K562 (cell line): ENCODE measurements at regions not wholly inside any gene's neighbourhood (a gene's known extent, or its start where the extent isn't known, plus 50 kb on each side); places are given as distances from the start of the nearest gene placed in this dataset.
"Not testable (repeated sequence)": the region's sequence is repeated elsewhere in the genome, so short reads cannot be mapped to it uniquely, and the experiment has no call there.

Experiments used
- ATAC-seq: fragments of 200-7000 bp; cut with Tn5 transposase; 3 replicates; pipeline ENCODE4 v1.9.1; 2020; ENCODE audit warnings: moderate library complexity
- BruUV-seq: library from RNA; stranded (reverse); fragments of 400-500 nt; replicated peaks from 2 replicates; lab custom pipeline; 2021; lab: Mats Ljungman, UMichigan
- CTCF ChIA-PET: fragments of 300-600 bp; formaldehyde crosslinking; extraction: SDS; loops from one replicate; lab custom pipeline; 2021; ENCODE audit warnings: low intra/inter-chr PET ratio; lab: Yijun Ruan, JAX
- POLR2A ChIA-PET: fragments of 300-600, 350-650 bp; sonication (Branson Sonifier 250); formaldehyde crosslinking; extraction: SDS; loops from one replicate; lab custom pipeline; 2021; ENCODE audit warnings: antibody characterized with exemption, inconsistent platforms; lab: Yijun Ruan, JAX
- DNase-seq, 4 experiments: peaks; one replicate each; pipeline versions ENCODE4 v3.0.0 to v3.0.0-alpha.2; 2011 to 2018; ENCODE audit warnings: low spot score in 3 of 4, mixed read lengths in 3 of 4; ENCODE audit errors: extremely low read depth in 1 of 4
- FAIRE-seq: peaks from 2 replicates; lab custom pipeline; 2011; peaks lifted over from hg19 to GRCh38; lab: Jason Lieb, UNC
- H2AFZ ChIP-seq: 2 replicates; pipeline ENCODE4 v1.6.0; 2011; ENCODE audit warnings: low read depth, low read length, control low read depth, inconsistent platforms
- H3K27ac ChIP-seq: fragments of 200-600 bp; 3 replicates; pipeline ENCODE4 v1.8.0; 2011; ENCODE audit warnings: low read depth, mild to moderate bottlenecking, control low read depth, inconsistent platforms, low read length, moderate library complexity, mixed read lengths; ENCODE audit errors: extremely low read depth
- H3K27me3 ChIP-seq, 2 experiments: fragments of 300-600 bp in 1 of 2; 2 replicates in 1 of 2; 3 replicates in 1 of 2; pipeline versions ENCODE4 v1.6.0 to v1.8.0; 2011; ENCODE audit warnings: inconsistent platforms in 2 of 2, low read length in 2 of 2, mild to moderate bottlenecking in 1 of 2, mixed read lengths in 1 of 2, moderate library complexity in 1 of 2; ENCODE audit not compliant: control insufficient read depth in 2 of 2, insufficient read depth in 2 of 2
- H3K36me3 ChIP-seq: fragments of 300-600 bp; 3 replicates; pipeline ENCODE4 v1.8.0; 2011; ENCODE audit warnings: mild to moderate bottlenecking, low read length, inconsistent platforms; ENCODE audit not compliant: control insufficient read depth, insufficient read depth
- H3K4me1 ChIP-seq, 2 experiments: fragments of 200-600 bp in 1 of 2; replicated peaks in 1 of 2; 2 replicates in 1 of 2; 3 replicates in 1 of 2; pipeline versions ENCODE4 v1.5.1 to v1.8.0; 2011; ENCODE audit warnings: inconsistent platforms in 2 of 2, low read length in 2 of 2, mild to moderate bottlenecking in 1 of 2, mixed read lengths in 1 of 2, moderate library complexity in 1 of 2; ENCODE audit not compliant: control insufficient read depth in 2 of 2, insufficient read depth in 2 of 2
- H3K4me2 ChIP-seq: 2 replicates; pipeline ENCODE4 v1.6.1; 2011; ENCODE audit warnings: low read length, control low read depth, inconsistent platforms, mixed read lengths; ENCODE audit not compliant: insufficient read depth
- H3K4me3 ChIP-seq: fragments of 200-600 bp; sonication (generic), shearing (Covaris generic); 2 replicates; pipeline ENCODE4 v1.5.1; 2016; ENCODE audit warnings: control low read depth, inconsistent platforms
- H3K79me2 ChIP-seq: fragments of 200-600 bp; 3 replicates; pipeline ENCODE4 v1.8.0; 2011; ENCODE audit warnings: low read length, inconsistent platforms; ENCODE audit not compliant: control insufficient read depth, insufficient read depth
- H3K9ac ChIP-seq, 2 experiments: 2 replicates each; pipeline versions ENCODE4 v1.6.0 to v1.6.1; 2011; ENCODE audit warnings: low read depth in 2 of 2, low read length in 2 of 2, control low read depth in 1 of 2, inconsistent platforms in 1 of 2, mild to moderate bottlenecking in 1 of 2, mixed read lengths in 1 of 2; ENCODE audit not compliant: insufficient read depth in 1 of 2
- H3K9me1 ChIP-seq: one replicate; pipeline ENCODE4 v1.6.0; 2011; ENCODE audit warnings: inconsistent platforms, mild to moderate bottlenecking, low read length, moderate library complexity; ENCODE audit not compliant: control insufficient read depth, insufficient read depth
- H3K9me3 ChIP-seq: replicated peaks from 2 replicates; pipeline ENCODE4 v1.5.1; 2011; ENCODE audit warnings: low read depth, low read length, inconsistent platforms; ENCODE audit not compliant: control insufficient read depth, insufficient read depth
- H4K20me1 ChIP-seq: replicated peaks from 2 replicates; pipeline ENCODE4 v1.6.1; 2011; ENCODE audit warnings: low read length, inconsistent platforms, mixed read lengths; ENCODE audit not compliant: control insufficient read depth, insufficient read depth
- RAD21 ChIP-seq, 2 experiments: fragments of 250-450 bp in 1 of 2; fragments of 450-650 bp in 1 of 2; sonication (Bioruptor Pico) in 1 of 2; formaldehyde crosslinking in 1 of 2; IDR thresholded peaks in 1 of 2; conservative IDR thresholded peaks in 1 of 2; 2 replicates each; pipeline versions ENCODE4 v1.4.0 to v1.8.0; 2020 to 2022; ENCODE audit warnings: mild to moderate bottlenecking in 2 of 2, moderate library complexity in 1 of 2
- WGBS: fragments of 100-300 bp; shearing (Covaris generic); methylation state at CpG from one replicate; pipeline ENCODE4 v1.1.6; 2016; ENCODE audit warnings: low coverage, mixed read lengths; ENCODE audit not compliant: insufficient coverage; ENCODE audit errors: missing lambda C conversion rate; 5-methylcytosine and 5-hydroxymethylcytosine counted together
- in situ Hi-C: fragments of 300-500 bp; cut with MboI; formaldehyde crosslinking; loops from 4 replicates; pipeline ENCODE4 v1.15.0; 2018; ENCODE audit warnings: inconsistent platforms, mixed read lengths
- intact Hi-C: fragments of 100-400 bp; cut with micrococcal nuclease; formaldehyde crosslinking; loops from 2 replicates; pipeline ENCODE4 v1.14.2; 2022
- TF ChIP-seq, protein P1 (sequence below), 3 experiments: IDR thresholded peaks in 2 of 3; conservative IDR thresholded peaks in 1 of 3; 2 replicates each; pipeline ENCODE4 v1.5.1; 2011 to 2012; ENCODE audit warnings: low read length in 3 of 3, mild to moderate bottlenecking in 3 of 3, control low read depth in 2 of 3, improper control_type of control experiment in 1 of 3, inconsistent platforms in 1 of 3, low read depth in 1 of 3, mixed read lengths in 1 of 3, moderate library complexity in 1 of 3; ENCODE audit not compliant: insufficient read depth in 2 of 3
- TF ChIP-seq, protein P2 (sequence below), 2 experiments: fragments of 450-650 bp; formaldehyde crosslinking in 1 of 2; IDR thresholded peaks; 2 replicates each; pipeline versions ENCODE4 v1.4.0 to v1.6.1; 2014 to 2020; ENCODE audit warnings: mild to moderate bottlenecking in 2 of 2, borderline replicate concordance in 1 of 2, low read depth in 1 of 2

DNA sequence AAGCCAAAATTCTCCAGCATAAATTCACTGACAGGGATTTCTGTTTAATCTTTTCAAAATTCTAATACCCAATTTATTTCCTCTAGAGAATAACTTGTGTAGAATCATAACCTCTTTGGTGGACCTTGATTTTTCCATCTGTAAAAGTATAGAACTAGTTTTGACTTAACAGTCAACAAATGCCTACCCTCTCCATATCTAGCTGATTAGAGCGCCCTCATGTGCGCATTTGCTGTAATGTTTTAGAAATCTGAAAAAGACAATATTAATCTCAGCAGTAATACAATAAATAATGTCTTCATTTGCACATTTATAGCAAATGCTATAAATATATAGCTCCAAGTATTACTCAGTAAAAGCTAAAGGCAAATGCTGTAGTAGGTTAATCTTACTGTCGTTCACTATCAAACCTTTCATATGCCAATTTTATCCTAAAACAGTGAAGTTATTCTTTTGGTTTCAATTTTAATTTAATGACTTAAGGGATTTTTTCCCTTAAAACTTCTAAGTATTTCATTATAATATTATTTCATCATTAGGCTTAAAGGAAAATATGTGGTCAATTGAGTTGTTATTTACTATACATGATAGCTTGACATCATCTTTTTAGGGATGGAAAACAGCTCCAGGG lies 153.6 kb upstream of the EFCAB3 start:
- DNase-seq, BruUV-seq, H4K20me1 ChIP-seq, ATAC-seq, H3K9me1 ChIP-seq, in situ Hi-C loops, H3K27me3 ChIP-seq, H3K9ac ChIP-seq, H3K9me3 ChIP-seq, CTCF ChIA-PET, H3K36me3 ChIP-seq, H3K27ac ChIP-seq, H3K4me2 ChIP-seq, H3K79me2 ChIP-seq, H3K4me1 ChIP-seq, H3K4me3 ChIP-seq, FAIRE-seq, intact Hi-C loops, POLR2A ChIA-PET, H2AFZ ChIP-seq: not testable (repeated sequence)
- TF ChIP-seq, protein P1, sequence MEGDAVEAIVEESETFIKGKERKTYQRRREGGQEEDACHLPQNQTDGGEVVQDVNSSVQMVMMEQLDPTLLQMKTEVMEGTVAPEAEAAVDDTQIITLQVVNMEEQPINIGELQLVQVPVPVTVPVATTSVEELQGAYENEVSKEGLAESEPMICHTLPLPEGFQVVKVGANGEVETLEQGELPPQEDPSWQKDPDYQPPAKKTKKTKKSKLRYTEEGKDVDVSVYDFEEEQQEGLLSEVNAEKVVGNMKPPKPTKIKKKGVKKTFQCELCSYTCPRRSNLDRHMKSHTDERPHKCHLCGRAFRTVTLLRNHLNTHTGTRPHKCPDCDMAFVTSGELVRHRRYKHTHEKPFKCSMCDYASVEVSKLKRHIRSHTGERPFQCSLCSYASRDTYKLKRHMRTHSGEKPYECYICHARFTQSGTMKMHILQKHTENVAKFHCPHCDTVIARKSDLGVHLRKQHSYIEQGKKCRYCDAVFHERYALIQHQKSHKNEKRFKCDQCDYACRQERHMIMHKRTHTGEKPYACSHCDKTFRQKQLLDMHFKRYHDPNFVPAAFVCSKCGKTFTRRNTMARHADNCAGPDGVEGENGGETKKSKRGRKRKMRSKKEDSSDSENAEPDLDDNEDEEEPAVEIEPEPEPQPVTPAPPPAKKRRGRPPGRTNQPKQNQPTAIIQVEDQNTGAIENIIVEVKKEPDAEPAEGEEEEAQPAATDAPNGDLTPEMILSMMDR (IDR thresholded peaks at IDR 0.05 in 2 of 3, conservative IDR thresholded peaks at IDR 0.05 in 1 of 3; ENCODE audit: insufficient read depth in 2 of 3, low read depth in 1 of 3, low read length in 3 of 3) = peak in 1 of 3 experiments; percentile 1; a peak in 1 of 6 replicates
- TF ChIP-seq RAD21 (CRISPR knock-in tag; conservative IDR thresholded peaks at IDR 0.05 in 1 of 2, IDR thresholded peaks at IDR 0.05 in 1 of 2) = peak in 1 of 2 experiments; percentile 38; a peak in 2 of 4 replicates
- TF ChIP-seq, protein P2, sequence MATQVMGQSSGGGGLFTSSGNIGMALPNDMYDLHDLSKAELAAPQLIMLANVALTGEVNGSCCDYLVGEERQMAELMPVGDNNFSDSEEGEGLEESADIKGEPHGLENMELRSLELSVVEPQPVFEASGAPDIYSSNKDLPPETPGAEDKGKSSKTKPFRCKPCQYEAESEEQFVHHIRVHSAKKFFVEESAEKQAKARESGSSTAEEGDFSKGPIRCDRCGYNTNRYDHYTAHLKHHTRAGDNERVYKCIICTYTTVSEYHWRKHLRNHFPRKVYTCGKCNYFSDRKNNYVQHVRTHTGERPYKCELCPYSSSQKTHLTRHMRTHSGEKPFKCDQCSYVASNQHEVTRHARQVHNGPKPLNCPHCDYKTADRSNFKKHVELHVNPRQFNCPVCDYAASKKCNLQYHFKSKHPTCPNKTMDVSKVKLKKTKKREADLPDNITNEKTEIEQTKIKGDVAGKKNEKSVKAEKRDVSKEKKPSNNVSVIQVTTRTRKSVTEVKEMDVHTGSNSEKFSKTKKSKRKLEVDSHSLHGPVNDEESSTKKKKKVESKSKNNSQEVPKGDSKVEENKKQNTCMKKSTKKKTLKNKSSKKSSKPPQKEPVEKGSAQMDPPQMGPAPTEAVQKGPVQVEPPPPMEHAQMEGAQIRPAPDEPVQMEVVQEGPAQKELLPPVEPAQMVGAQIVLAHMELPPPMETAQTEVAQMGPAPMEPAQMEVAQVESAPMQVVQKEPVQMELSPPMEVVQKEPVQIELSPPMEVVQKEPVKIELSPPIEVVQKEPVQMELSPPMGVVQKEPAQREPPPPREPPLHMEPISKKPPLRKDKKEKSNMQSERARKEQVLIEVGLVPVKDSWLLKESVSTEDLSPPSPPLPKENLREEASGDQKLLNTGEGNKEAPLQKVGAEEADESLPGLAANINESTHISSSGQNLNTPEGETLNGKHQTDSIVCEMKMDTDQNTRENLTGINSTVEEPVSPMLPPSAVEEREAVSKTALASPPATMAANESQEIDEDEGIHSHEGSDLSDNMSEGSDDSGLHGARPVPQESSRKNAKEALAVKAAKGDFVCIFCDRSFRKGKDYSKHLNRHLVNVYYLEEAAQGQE (IDR thresholded peaks at IDR 0.05; ENCODE audit: borderline replicate concordance) = peak; percentile 18; the same call in 1 of the 2 replicates
- TF ChIP-seq, protein P2 (CRISPR knock-in tag; IDR thresholded peaks at IDR 0.05; ENCODE audit: low read depth) = not testable (repeated sequence)
- WGBS = 0% methylated on average over 3 of the region's 3 CpGs
